SK-N-SH (cell line): ENCODE measurements at regions not wholly inside any gene's neighbourhood (a gene's known extent, or its start where the extent isn't known, plus 50 kb on each side); places are given as distances from the start of the nearest gene placed in this dataset.

Source experiments
- CTCF ChIA-PET: fragments of 300-600, 350-600 bp; formaldehyde crosslinking; extraction: SDS; loops from one replicate; lab custom pipeline; 2021; lab: Yijun Ruan, JAX
- POLR2A ChIA-PET: fragments of 350-600 bp; sonication (Branson Sonifier 250); formaldehyde crosslinking; extraction: SDS; loops from one replicate; lab custom pipeline; 2020; ENCODE audit warnings: antibody characterized with exemption, inconsistent platforms; lab: Yijun Ruan, JAX
- DNase-seq: peaks from one replicate; pipeline ENCODE4 v3.0.0; 2012
- H2AFZ ChIP-seq: fragments of 200-600 bp; sonication (generic); 2 replicates; pipeline ENCODE4 v1.8.1; 2016; ENCODE audit warnings: antibody characterized with exemption, mild to moderate bottlenecking, low read depth
- H3F3A ChIP-seq: fragments of 200-600 bp; sonication (generic); replicated peaks from 2 replicates; pipeline ENCODE3; 2016; ENCODE audit warnings: antibody characterized with exemption, mild to moderate bottlenecking; ENCODE audit not compliant: insufficient read depth
- H3K27ac ChIP-seq, 2 experiments: fragments of 200-500 bp in 1 of 2; fragments of 200-600 bp in 1 of 2; sonication (Bioruptor generic) in 1 of 2; sonication (generic), shearing (Covaris generic) in 1 of 2; 2 replicates each; pipeline versions ENCODE4 v1.5.1 to v1.6.1; 2014 to 2016; ENCODE audit warnings: low read depth in 2 of 2, inconsistent platforms in 1 of 2, low read length in 1 of 2, mild to moderate bottlenecking in 1 of 2, mixed read lengths in 1 of 2
- H3K27me3 ChIP-seq: fragments of 200-600 bp; sonication (generic), shearing (Covaris generic); 2 replicates; pipeline ENCODE4 v1.6.1; 2016; ENCODE audit warnings: mixed run types; ENCODE audit not compliant: insufficient read depth
- H3K36me3 ChIP-seq, 2 experiments: fragments of 200-500 bp in 1 of 2; fragments of 200-600 bp in 1 of 2; sonication (Bioruptor generic) in 1 of 2; sonication (generic) in 1 of 2; replicated peaks in 1 of 2; 2 replicates each; pipeline versions ENCODE3 to v1.5.1; 2014 to 2016; ENCODE audit warnings: low read length in 1 of 2, mild to moderate bottlenecking in 1 of 2; ENCODE audit not compliant: insufficient read depth in 2 of 2, control insufficient read depth in 1 of 2
- H3K4me1 ChIP-seq, 2 experiments: fragments of 200-500 bp in 1 of 2; fragments of 200-600 bp in 1 of 2; sonication (Bioruptor generic) in 1 of 2; sonication (generic), shearing (Covaris generic) in 1 of 2; 2 replicates each; pipeline versions ENCODE4 v1.5.1 to v1.6.1; 2014 to 2016; ENCODE audit warnings: low read depth in 1 of 2, low read length in 1 of 2, mixed run types in 1 of 2; ENCODE audit not compliant: insufficient read depth in 2 of 2, control insufficient read depth in 1 of 2
- H3K4me2 ChIP-seq: fragments of 200-600 bp; sonication (generic), shearing (Covaris generic); 2 replicates; pipeline ENCODE4 v1.6.1; 2017; ENCODE audit warnings: mixed run types
- H3K4me3 ChIP-seq, 2 experiments: fragments of 200-500 bp in 1 of 2; fragments of 200-600 bp in 1 of 2; sonication (Bioruptor generic) in 1 of 2; sonication (generic), shearing (Covaris generic) in 1 of 2; 2 replicates each; pipeline versions ENCODE4 v1.5.1 to v1.8.1; 2014 to 2016; ENCODE audit warnings: low read depth in 2 of 2, inconsistent platforms in 1 of 2, low read length in 1 of 2, mild to moderate bottlenecking in 1 of 2, mixed read lengths in 1 of 2, moderate library complexity in 1 of 2
- H3K79me2 ChIP-seq: fragments of 200-600 bp; sonication (generic); 2 replicates; pipeline ENCODE4 v1.8.1; 2017; ENCODE audit warnings: mild to moderate bottlenecking; ENCODE audit not compliant: insufficient read depth
- H3K9ac ChIP-seq: fragments of 200-600 bp; sonication (generic); 2 replicates; pipeline ENCODE4 v1.6.1; 2017; ENCODE audit warnings: mixed run types
- H3K9me2 ChIP-seq: fragments of 200-600 bp; sonication (generic); 2 replicates; pipeline ENCODE4 v1.6.1; 2017; ENCODE audit warnings: mixed run types
- H3K9me3 ChIP-seq: fragments of 200-600 bp; sonication (generic); 2 replicates; pipeline ENCODE4 v1.6.1; 2017; ENCODE audit warnings: mixed run types, mild to moderate bottlenecking, moderate library complexity
- H4K20me1 ChIP-seq: fragments of 200-600 bp; sonication (generic); 2 replicates; pipeline ENCODE4 v1.6.1; 2017; ENCODE audit warnings: mild to moderate bottlenecking, mixed run types; ENCODE audit not compliant: insufficient read depth
- ELF1 ChIP-seq: IDR thresholded peaks from 2 replicates; pipeline ENCODE4 v1.4.0; 2012
- FOSL2 ChIP-seq: IDR thresholded peaks from 2 replicates; pipeline ENCODE4 v1.4.0; 2012; ENCODE audit warnings: low read depth, mild to moderate bottlenecking, moderate library complexity, borderline replicate concordance
- FOXJ3 ChIP-seq: sonication (generic); formaldehyde crosslinking; IDR thresholded peaks from 2 replicates; pipeline ENCODE4 v1.5.1; 2020; ENCODE audit warnings: mild to moderate bottlenecking, missing genetic modification reagents
- GABPA ChIP-seq: IDR thresholded peaks from 2 replicates; pipeline ENCODE4 v1.4.0; 2012; ENCODE audit warnings: low read depth, mild to moderate bottlenecking
- IRF3 ChIP-seq: fragments of 150-350 bp; IDR thresholded peaks from 2 replicates; pipeline ENCODE4 v1.6.1; 2016; ENCODE audit warnings: mild to moderate bottlenecking, low read depth, low read length
- JUND ChIP-seq: IDR thresholded peaks from 2 replicates; pipeline ENCODE4 v1.4.0; 2012
- PBX3 ChIP-seq: IDR thresholded peaks from 2 replicates; pipeline ENCODE4; 2012
- RCOR1 ChIP-seq: fragments of 150-350 bp; IDR thresholded peaks from 2 replicates; pipeline ENCODE4 v1.6.1; 2017; ENCODE audit warnings: antibody characterized with exemption, low read length
- REST ChIP-seq: IDR thresholded peaks from 2 replicates; pipeline ENCODE4 v1.6.1; 2012; ENCODE audit warnings: mild to moderate bottlenecking, low read depth, low read length, moderate library complexity
- RFX5 ChIP-seq: IDR thresholded peaks from 2 replicates; pipeline ENCODE4 v1.6.1; 2012; ENCODE audit warnings: mild to moderate bottlenecking, improper control_type of control experiment, low read length
- RXRA ChIP-seq: IDR thresholded peaks from 2 replicates; pipeline ENCODE4 v1.4.0; 2012; ENCODE audit warnings: low read depth, mild to moderate bottlenecking, borderline replicate concordance
- SIN3A ChIP-seq: IDR thresholded peaks from 2 replicates; pipeline ENCODE4 v1.6.1; 2012; ENCODE audit warnings: low read depth, mild to moderate bottlenecking, low read length, moderate library complexity, borderline replicate concordance
- SMC3 ChIP-seq: IDR thresholded peaks from 2 replicates; pipeline ENCODE4 v1.6.1; 2012; ENCODE audit warnings: low read depth, low read length, improper control_type of control experiment
- TAF1 ChIP-seq: IDR thresholded peaks from 2 replicates; pipeline ENCODE4 v1.6.1; 2012; ENCODE audit warnings: low read depth, mild to moderate bottlenecking, low read length, moderate library complexity, borderline replicate concordance
- TCF12 ChIP-seq: IDR thresholded peaks from 2 replicates; pipeline ENCODE4 v1.4.0; 2012
- TEAD4 ChIP-seq: IDR thresholded peaks from 2 replicates; pipeline ENCODE4 v1.4.0; 2012; ENCODE audit warnings: mild to moderate bottlenecking, borderline replicate concordance; ENCODE audit not compliant: insufficient read depth
- USF1 ChIP-seq: IDR thresholded peaks from 2 replicates; pipeline ENCODE4 v1.4.0; 2012; ENCODE audit warnings: low read depth, borderline replicate concordance
- YY1 ChIP-seq: IDR thresholded peaks from 2 replicates; pipeline ENCODE4 v1.4.0; 2012; ENCODE audit warnings: low read depth, mild to moderate bottlenecking
- WGBS: methylation state at CpG from one replicate; pipeline ENCODE4 v1.1.6; 2017; ENCODE audit warnings: low lambda C conversion rate; 5-methylcytosine and 5-hydroxymethylcytosine counted together
- TF ChIP-seq, protein P1 (sequence below): fragments of 150-350 bp; IDR thresholded peaks from 2 replicates; pipeline ENCODE4 v1.6.1; 2017; ENCODE audit warnings: antibody characterized with exemption, low read length, low read depth, borderline replicate concordance
- TF ChIP-seq, protein P2 (sequence below): IDR thresholded peaks from 2 replicates; pipeline ENCODE4 v1.4.0; 2012; ENCODE audit warnings: low read depth, borderline replicate concordance

DNA sequence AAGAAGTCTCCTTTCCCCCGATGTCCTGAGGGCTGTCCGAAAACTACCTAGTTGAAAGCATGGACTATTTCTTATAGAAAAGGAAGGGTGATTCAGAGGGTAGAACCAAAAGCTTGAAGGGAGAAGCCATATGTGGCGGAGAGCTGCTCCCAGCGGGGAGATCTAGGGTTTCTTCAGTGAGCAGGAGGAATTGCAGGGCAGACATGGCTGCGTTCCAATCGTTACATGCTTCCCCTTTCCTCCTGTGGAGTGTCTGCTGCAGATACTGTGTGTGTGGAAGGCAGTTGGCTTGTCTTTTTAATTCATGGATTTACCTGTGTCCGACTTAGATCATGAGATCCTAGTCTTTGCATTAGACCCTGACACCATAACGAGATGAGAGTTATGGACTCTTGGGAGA is 799.5 kb downstream of the QKI start:
- H3K79me2 ChIP-seq, result no peaks in the 10 kb centered on the region
- no peak overlapping the region for H2AFZ ChIP-seq
- no peak for DNase-seq
- TF ChIP-seq JUND (no peak), REST (no peak), SMC3 (no peak), RCOR1 (no peak), TCF12 (no peak), ELF1 (no peak), FOSL2 (no peak), TAF1 (no peak), RXRA (no peak), IRF3 (no peak), FOXJ3 (CRISPR knock-in tag) (no peak), SIN3A (no peak), PBX3 (no peak), TEAD4 (no peak), YY1 (no peak), GABPA (no peak), USF1 (no peak), RFX5 (no peak)
- TF ChIP-seq, protein P1, sequence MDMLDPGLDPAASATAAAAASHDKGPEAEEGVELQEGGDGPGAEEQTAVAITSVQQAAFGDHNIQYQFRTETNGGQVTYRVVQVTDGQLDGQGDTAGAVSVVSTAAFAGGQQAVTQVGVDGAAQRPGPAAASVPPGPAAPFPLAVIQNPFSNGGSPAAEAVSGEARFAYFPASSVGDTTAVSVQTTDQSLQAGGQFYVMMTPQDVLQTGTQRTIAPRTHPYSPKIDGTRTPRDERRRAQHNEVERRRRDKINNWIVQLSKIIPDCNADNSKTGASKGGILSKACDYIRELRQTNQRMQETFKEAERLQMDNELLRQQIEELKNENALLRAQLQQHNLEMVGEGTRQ, result no peak
- TF ChIP-seq, protein P2, sequence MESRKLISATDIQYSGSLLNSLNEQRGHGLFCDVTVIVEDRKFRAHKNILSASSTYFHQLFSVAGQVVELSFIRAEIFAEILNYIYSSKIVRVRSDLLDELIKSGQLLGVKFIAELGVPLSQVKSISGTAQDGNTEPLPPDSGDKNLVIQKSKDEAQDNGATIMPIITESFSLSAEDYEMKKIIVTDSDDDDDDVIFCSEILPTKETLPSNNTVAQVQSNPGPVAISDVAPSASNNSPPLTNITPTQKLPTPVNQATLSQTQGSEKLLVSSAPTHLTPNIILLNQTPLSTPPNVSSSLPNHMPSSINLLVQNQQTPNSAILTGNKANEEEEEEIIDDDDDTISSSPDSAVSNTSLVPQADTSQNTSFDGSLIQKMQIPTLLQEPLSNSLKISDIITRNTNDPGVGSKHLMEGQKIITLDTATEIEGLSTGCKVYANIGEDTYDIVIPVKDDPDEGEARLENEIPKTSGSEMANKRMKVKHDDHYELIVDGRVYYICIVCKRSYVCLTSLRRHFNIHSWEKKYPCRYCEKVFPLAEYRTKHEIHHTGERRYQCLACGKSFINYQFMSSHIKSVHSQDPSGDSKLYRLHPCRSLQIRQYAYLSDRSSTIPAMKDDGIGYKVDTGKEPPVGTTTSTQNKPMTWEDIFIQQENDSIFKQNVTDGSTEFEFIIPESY, result no peak
- no peak overlapping the region for H3K27ac ChIP-seq
- no peak overlapping the region for H3K4me3 ChIP-seq
- H3K4me2 ChIP-seq, result no peak overlapping the region
- no peaks in the 10 kb centered on the region for H3K27me3 ChIP-seq
- no peaks in the 10 kb centered on the region for H3K36me3 ChIP-seq
- ChIA-PET POLR2A (no interaction called here), CTCF (interaction anchor here (1.1 kb wide), 1 partner anchor 714 kb away, joined by 3 read pairs; no protein-coding TSS in a partner anchor)
- H3K9me2 ChIP-seq, result no peaks in the 10 kb centered on the region
- H3K9ac ChIP-seq, result no peak overlapping the region
- no peaks in the 10 kb centered on the region for H3F3A ChIP-seq
- no peaks in the 10 kb centered on the region for H4K20me1 ChIP-seq
- H3K9me3 ChIP-seq, result no peaks in the 10 kb centered on the region
- 22% methylated on average over 7 of the region's 8 CpGs for WGBS
- peaks cover 0 to 10% of the 10 kb centered on the region in 2 experiments; a peak in 1 of 4 replicates for H3K4me1 ChIP-seq
